CD4-positive, alpha-beta T cell (primary cell): ENCODE measurements at regions not wholly inside any gene's neighbourhood (a gene's known extent, or its start where the extent isn't known, plus 50 kb on each side); places are given as distances from the start of the nearest gene placed in this dataset.

Experiments
- ATAC-seq: fragments of 200-7000 bp; cut with Tn5 transposase; one replicate; pipeline ENCODE4 v1.10.0; 2022; ENCODE audit warnings: mild to moderate bottlenecking; ENCODE audit not compliant: poor library complexity
- CTCF ChIA-PET: fragments of 350-600 bp; sonication (Branson Sonifier 250); formaldehyde crosslinking; loops from one replicate; lab custom pipeline; 2021; ENCODE audit warnings: antibody characterized with exemption, inconsistent platforms; lab: Charles Lee
- POLR2A ChIA-PET: fragments of 350-600 bp; sonication (Branson Sonifier 250); formaldehyde crosslinking; loops from one replicate; lab custom pipeline; 2021; ENCODE audit warnings: antibody characterized with exemption, inconsistent platforms; lab: Charles Lee
- DNase-seq, 14 experiments: peaks; one replicate each; pipeline ENCODE4 v3.0.0-alpha.2; 2013 to 2020; ENCODE audit warnings: mixed read lengths in 2 of 14
- H3K27ac ChIP-seq, 2 donors: one replicate each; pipeline versions ENCODE4 v1.5.1 to v1.7.0; 2013; ENCODE audit warnings: low read length in 2 of 2, low read depth in 1 of 2, mild to moderate bottlenecking in 1 of 2
- H3K27me3 ChIP-seq, 2 experiments: 1 replicate in 1 of 2; 2 replicates in 1 of 2; pipeline versions ENCODE4 v1.6.1 to v1.7.0; 2013; ENCODE audit warnings: low read length in 2 of 2, control low read depth in 1 of 2, mild to moderate bottlenecking in 1 of 2, moderate library complexity in 1 of 2; ENCODE audit not compliant: insufficient read depth in 2 of 2, control insufficient read depth in 1 of 2
- H3K36me3 ChIP-seq: one replicate; pipeline ENCODE4 v1.6.1; 2013; ENCODE audit warnings: low read length, control low read depth; ENCODE audit not compliant: insufficient read depth
- H3K4me1 ChIP-seq: one replicate; pipeline ENCODE4 v1.6.1; 2013; ENCODE audit warnings: low read length, control low read depth; ENCODE audit not compliant: insufficient read depth
- H3K4me3 ChIP-seq: one replicate; pipeline ENCODE4 v1.5.1; 2013; ENCODE audit warnings: mild to moderate bottlenecking, low read length, moderate library complexity
- H3K9me3 ChIP-seq, 2 experiments: 1 replicate in 1 of 2; 2 replicates in 1 of 2; pipeline versions ENCODE4 v1.6.1 to v1.7.0; 2013; ENCODE audit warnings: low read length in 2 of 2, mild to moderate bottlenecking in 2 of 2, control low read depth in 1 of 2, moderate library complexity in 1 of 2; ENCODE audit not compliant: control insufficient read depth in 1 of 2, insufficient read depth in 1 of 2
- H3K27ac Mint-ChIP-seq: one replicate; pipeline ENCODE4 v1.8.0; 2020; ENCODE audit warnings: mixed read lengths
- H3K27me3 Mint-ChIP-seq: one replicate; pipeline ENCODE4 v1.8.0; 2021; ENCODE audit warnings: mixed read lengths
- H3K36me3 Mint-ChIP-seq: one replicate; pipeline ENCODE4 v1.8.0; 2021; ENCODE audit warnings: low read depth, mixed read lengths
- H3K4me1 Mint-ChIP-seq: one replicate; pipeline ENCODE4 v1.8.0; 2021; ENCODE audit warnings: low read depth, mixed read lengths
- H3K4me3 Mint-ChIP-seq: one replicate; pipeline ENCODE4 v1.8.0; 2020; ENCODE audit warnings: mild to moderate bottlenecking, mixed read lengths
- H3K9me3 Mint-ChIP-seq: one replicate; pipeline ENCODE4 v1.8.0; 2020; ENCODE audit warnings: mixed read lengths
- CTCF ChIP-seq: fragments of 200-600 bp; IDR thresholded peaks from one replicate; pipeline ENCODE4 v1.8.0; 2022; ENCODE audit warnings: antibody characterized with exemption, mild to moderate bottlenecking
- intact Hi-C, 2 experiments: fragments of 100-400 bp; cut with DNase I in 1 of 2; cut with micrococcal nuclease in 1 of 2; formaldehyde crosslinking; loops; one replicate each; pipeline versions ENCODE4 v1.15.1 to v1.9.0; 2023 to 2025; cut with DNase I, micrococcal nuclease

- ATAC-seq, result no peak
- Histone ChIP-seq H3K4me1 (no peaks in the 10 kb centered on the region), H3K4me3 (no peak overlapping the region), H3K27ac (no peak overlapping the region), H3K27me3 (no peaks in the 10 kb centered on the region), H3K36me3 (no peaks in the 10 kb centered on the region), H3K9me3 (no peaks in the 10 kb centered on the region)
- no peaks in the 10 kb centered on the region for H3K9me3 Mint-ChIP-seq
- H3K27ac Mint-ChIP-seq, result no peak overlapping the region
- H3K4me1 Mint-ChIP-seq, result no peaks in the 10 kb centered on the region
- H3K27me3 Mint-ChIP-seq, result no peaks in the 10 kb centered on the region
- TF ChIP-seq CTCF, result no peak
- no peak for DNase-seq
- no peaks in the 10 kb centered on the region for H3K36me3 Mint-ChIP-seq
- intact Hi-C loops, result no loop called here
- ChIA-PET POLR2A (no interaction called here), CTCF (no interaction called here)
- H3K4me3 Mint-ChIP-seq, result no peak overlapping the region
Observed at GRCh38 chrX:138008281-138008680, 442.4 kb downstream of the ZIC3 start.

GRCh38 chrX:138011468-138011867, 445.5 kb downstream of the ZIC3 start:
- ChIA-PET POLR2A (no interaction called here), CTCF (no interaction called here)
- Histone ChIP-seq H3K9me3 (no peaks in the 10 kb centered on the region), H3K36me3 (no peaks in the 10 kb centered on the region), H3K4me3 (no peak overlapping the region), H3K27ac (no peak overlapping the region), H3K4me1 (no peaks in the 10 kb centered on the region), H3K27me3 (no peaks in the 10 kb centered on the region)
- Mint-ChIP-seq H3K4me3 (no peak overlapping the region), H3K9me3 (no peaks in the 10 kb centered on the region), H3K36me3 (no peaks in the 10 kb centered on the region), H3K27me3 (no peaks in the 10 kb centered on the region), H3K27ac (no peak overlapping the region), H3K4me1 (no peaks in the 10 kb centered on the region)
- intact Hi-C loops, result no loop called here
- TF ChIP-seq CTCF, result no peak
- no peak for DNase-seq
- ATAC-seq, result no peak

GRCh38 chrX:138014577-138014976, 448.6 kb downstream of the ZIC3 start:
- H3K27me3 ChIP-seq, result no peaks in the 10 kb centered on the region
- no peaks in the 10 kb centered on the region for H3K36me3 Mint-ChIP-seq
- H3K4me3 Mint-ChIP-seq, result no peak overlapping the region
- no peaks in the 10 kb centered on the region for H3K4me1 Mint-ChIP-seq
- no peak for TF ChIP-seq CTCF
- H3K27me3 Mint-ChIP-seq, result no peaks in the 10 kb centered on the region
- intact Hi-C loops, result no loop called here
- DNase-seq, result no peak
- POLR2A ChIA-PET, result no interaction called here
- no peak overlapping the region for H3K27ac ChIP-seq
- H3K9me3 ChIP-seq, result no peaks in the 10 kb centered on the region
- H3K4me1 ChIP-seq, result no peaks in the 10 kb centered on the region
- H3K27ac Mint-ChIP-seq, result no peak overlapping the region
- CTCF ChIA-PET, result no interaction called here
- no peak overlapping the region for H3K4me3 ChIP-seq
- H3K9me3 Mint-ChIP-seq, result no peaks in the 10 kb centered on the region
- H3K36me3 ChIP-seq, result no peaks in the 10 kb centered on the region
- no peak for ATAC-seq
